K562 (cell line): ENCODE measurements at regions not wholly inside any gene's neighbourhood (a gene's known extent, or its start where the extent isn't known, plus 50 kb on each side); places are given as distances from the start of the nearest gene placed in this dataset.

Experiments used
- ZNF280A ChIP-seq: fragments of 450-650 bp; IDR thresholded peaks from 2 replicates; pipeline ENCODE4 v1.6.1; 2018; ENCODE audit warnings: mild to moderate bottlenecking, low read depth; ENCODE audit not compliant: partially characterized antibody
- TF ChIP-seq, protein P1 (sequence below): fragments of 200-600 bp; sonication (generic); IDR thresholded peaks from one replicate; pipeline ENCODE4 v1.6.1; 2012; ENCODE audit warnings: mild to moderate bottlenecking, low read depth, low read length, inconsistent platforms

DNA sequence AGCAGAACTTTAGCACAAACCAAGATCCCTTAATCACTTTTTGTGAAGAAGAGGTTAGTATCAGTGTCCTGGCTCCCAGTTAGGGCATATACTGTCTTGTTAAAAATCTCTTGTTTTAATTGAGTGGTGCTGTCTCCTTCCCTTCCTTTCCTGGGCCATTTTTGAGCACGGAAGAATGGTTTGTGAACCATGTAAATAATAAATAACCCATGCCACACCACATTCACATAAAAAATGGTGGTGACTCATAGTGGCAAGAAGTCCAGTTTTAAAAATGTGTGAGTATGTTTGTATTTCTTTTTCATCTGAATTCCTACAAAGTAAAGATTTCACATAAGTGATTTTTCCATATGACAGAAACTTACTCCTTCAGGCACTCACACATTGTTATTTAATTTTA is 59.1 kb upstream of the SPRED1 start (continued):
- TF ChIP-seq, protein P1, sequence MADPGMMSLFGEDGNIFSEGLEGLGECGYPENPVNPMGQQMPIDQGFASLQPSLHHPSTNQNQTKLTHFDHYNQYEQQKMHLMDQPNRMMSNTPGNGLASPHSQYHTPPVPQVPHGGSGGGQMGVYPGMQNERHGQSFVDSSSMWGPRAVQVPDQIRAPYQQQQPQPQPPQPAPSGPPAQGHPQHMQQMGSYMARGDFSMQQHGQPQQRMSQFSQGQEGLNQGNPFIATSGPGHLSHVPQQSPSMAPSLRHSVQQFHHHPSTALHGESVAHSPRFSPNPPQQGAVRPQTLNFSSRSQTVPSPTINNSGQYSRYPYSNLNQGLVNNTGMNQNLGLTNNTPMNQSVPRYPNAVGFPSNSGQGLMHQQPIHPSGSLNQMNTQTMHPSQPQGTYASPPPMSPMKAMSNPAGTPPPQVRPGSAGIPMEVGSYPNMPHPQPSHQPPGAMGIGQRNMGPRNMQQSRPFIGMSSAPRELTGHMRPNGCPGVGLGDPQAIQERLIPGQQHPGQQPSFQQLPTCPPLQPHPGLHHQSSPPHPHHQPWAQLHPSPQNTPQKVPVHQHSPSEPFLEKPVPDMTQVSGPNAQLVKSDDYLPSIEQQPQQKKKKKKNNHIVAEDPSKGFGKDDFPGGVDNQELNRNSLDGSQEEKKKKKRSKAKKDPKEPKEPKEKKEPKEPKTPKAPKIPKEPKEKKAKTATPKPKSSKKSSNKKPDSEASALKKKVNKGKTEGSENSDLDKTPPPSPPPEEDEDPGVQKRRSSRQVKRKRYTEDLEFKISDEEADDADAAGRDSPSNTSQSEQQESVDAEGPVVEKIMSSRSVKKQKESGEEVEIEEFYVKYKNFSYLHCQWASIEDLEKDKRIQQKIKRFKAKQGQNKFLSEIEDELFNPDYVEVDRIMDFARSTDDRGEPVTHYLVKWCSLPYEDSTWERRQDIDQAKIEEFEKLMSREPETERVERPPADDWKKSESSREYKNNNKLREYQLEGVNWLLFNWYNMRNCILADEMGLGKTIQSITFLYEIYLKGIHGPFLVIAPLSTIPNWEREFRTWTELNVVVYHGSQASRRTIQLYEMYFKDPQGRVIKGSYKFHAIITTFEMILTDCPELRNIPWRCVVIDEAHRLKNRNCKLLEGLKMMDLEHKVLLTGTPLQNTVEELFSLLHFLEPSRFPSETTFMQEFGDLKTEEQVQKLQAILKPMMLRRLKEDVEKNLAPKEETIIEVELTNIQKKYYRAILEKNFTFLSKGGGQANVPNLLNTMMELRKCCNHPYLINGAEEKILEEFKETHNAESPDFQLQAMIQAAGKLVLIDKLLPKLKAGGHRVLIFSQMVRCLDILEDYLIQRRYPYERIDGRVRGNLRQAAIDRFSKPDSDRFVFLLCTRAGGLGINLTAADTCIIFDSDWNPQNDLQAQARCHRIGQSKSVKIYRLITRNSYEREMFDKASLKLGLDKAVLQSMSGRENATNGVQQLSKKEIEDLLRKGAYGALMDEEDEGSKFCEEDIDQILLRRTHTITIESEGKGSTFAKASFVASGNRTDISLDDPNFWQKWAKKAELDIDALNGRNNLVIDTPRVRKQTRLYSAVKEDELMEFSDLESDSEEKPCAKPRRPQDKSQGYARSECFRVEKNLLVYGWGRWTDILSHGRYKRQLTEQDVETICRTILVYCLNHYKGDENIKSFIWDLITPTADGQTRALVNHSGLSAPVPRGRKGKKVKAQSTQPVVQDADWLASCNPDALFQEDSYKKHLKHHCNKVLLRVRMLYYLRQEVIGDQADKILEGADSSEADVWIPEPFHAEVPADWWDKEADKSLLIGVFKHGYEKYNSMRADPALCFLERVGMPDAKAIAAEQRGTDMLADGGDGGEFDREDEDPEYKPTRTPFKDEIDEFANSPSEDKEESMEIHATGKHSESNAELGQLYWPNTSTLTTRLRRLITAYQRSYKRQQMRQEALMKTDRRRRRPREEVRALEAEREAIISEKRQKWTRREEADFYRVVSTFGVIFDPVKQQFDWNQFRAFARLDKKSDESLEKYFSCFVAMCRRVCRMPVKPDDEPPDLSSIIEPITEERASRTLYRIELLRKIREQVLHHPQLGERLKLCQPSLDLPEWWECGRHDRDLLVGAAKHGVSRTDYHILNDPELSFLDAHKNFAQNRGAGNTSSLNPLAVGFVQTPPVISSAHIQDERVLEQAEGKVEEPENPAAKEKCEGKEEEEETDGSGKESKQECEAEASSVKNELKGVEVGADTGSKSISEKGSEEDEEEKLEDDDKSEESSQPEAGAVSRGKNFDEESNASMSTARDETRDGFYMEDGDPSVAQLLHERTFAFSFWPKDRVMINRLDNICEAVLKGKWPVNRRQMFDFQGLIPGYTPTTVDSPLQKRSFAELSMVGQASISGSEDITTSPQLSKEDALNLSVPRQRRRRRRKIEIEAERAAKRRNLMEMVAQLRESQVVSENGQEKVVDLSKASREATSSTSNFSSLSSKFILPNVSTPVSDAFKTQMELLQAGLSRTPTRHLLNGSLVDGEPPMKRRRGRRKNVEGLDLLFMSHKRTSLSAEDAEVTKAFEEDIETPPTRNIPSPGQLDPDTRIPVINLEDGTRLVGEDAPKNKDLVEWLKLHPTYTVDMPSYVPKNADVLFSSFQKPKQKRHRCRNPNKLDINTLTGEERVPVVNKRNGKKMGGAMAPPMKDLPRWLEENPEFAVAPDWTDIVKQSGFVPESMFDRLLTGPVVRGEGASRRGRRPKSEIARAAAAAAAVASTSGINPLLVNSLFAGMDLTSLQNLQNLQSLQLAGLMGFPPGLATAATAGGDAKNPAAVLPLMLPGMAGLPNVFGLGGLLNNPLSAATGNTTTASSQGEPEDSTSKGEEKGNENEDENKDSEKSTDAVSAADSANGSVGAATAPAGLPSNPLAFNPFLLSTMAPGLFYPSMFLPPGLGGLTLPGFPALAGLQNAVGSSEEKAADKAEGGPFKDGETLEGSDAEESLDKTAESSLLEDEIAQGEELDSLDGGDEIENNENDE, result no peak
- no peak for TF ChIP-seq ZNF280A
- TF ChIP-seq, all 486 proteins: peak for 0
